GM08714 (cell line): ENCODE measurements at regions not wholly inside any gene's neighbourhood (a gene's known extent, or its start where the extent isn't known, plus 50 kb on each side); places are given as distances from the start of the nearest gene placed in this dataset.

Experiments used
- H3K4me3 ChIP-seq: fragments of 200-500 bp; sonication (Bioruptor generic); 2 replicates; pipeline ENCODE4 v1.5.1; 2014; ENCODE audit warnings: mild to moderate bottlenecking, low read length, inconsistent platforms
- ZNF274 ChIP-seq: IDR thresholded peaks from 2 replicates; pipeline ENCODE4 v1.6.1; 2012; ENCODE audit warnings: mild to moderate bottlenecking, low read depth, low read length

DNA sequence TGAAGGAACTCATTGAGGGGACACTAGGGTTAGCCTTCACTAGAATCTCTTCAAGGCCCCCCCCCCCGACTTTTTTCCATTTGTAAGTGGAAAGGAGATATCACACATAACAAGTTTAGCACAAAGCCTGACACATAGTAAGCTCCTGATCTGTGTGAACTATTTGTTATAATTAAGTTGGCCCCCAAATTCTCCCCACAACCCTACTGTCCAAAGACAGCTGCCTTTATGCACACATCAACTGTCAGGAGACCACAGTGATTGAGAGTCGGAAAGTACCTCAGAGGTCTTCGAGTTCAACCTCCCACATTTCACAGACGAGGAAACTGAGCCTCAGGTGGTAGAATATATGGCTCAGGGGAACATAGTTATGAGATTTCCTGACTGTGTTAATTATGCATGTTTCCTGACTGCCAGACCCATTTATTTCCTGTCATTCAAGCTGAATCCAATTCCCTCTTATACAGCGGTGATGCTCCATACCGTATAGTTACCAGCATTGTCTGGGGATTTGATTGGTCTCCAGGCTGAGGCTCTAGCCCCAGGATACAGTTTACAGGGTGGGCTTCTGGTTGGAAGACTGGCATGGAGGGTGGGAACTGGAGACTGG lies 227.4 kb upstream of the CMC1 start:
- H3K4me3 ChIP-seq = no peak overlapping the region
- TF ChIP-seq ZNF274 = no peak

DNA sequence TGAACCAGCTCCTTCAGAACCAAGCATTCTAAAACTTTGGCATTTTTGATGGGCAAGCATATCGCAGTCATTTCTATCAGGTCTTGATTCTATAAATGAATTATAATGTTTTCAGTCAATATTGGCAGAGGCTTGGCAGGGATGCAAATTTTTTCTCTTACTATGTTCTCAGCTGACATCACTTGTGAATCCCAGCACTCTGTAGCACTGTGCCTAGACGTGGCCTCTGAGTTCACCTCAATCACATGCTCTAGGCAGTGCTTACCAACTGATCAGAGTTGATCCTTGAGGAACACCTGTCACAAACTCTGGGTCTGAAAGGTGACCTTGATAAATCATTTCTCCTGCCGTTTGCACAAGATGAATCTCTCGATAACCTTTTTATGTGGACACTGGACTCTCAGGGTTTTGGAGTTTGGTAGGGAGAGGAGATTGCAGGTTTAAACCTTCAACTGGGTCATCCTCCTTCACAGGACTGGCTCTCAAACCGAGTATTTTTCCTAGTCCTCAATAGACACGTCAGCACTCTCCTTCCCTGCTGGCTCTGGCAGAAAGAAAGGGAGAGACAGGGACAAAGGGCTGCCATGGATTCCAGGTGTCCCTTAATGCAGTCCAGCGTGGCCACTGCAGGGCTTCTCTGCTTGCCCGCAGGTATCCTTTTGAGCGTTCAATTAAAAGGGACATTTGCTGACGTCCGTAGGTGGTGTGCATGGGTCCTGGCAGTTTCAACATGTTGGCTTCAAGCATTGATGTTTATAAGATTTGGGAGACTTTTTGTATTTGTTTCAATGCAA lies 222.3 kb upstream of the CMC1 start:
- TF ChIP-seq ZNF274 = no peak
- no peak overlapping the region for H3K4me3 ChIP-seq

DNA sequence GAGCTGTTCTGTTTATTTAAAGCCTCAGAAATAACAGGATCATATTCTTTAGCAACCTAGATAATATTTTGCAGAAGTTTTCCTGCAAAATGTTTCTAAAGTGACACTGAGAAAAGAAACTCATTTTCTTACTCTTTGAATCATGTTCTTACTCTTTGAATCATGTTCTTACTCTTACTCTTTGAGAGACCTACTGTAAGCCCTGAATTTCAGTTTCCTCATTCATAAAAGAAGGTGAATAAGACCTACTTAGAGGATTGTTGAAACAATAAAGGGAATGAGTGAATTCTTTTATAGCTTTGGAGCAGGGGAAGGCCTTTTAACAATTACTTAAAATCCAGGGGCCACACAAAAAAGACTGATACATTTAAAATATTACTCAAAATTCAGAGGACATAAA lies 221.7 kb upstream of the CMC1 start:
- H3K4me3 ChIP-seq = no peak overlapping the region
- no peak for TF ChIP-seq ZNF274

DNA sequence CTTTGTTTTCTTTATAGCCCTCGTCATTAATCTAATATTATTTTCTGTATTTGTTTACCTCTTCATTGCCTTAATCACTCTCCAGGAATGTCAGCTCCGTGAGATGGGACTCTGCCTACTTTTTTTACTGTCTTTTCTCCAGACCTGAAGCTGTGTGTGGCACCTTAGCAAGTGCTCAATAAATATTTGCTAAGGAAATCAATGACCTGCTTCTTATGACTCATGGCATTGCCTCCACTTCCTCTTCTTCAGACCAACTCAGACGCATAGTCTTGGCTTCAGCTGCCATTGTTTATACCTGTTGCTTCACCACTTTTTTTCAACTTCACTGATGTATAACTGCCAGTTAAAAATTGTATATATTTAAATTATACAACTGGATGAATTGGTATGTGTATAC lies 218.5 kb upstream of the CMC1 start:
- no peak for TF ChIP-seq ZNF274
- no peak overlapping the region for H3K4me3 ChIP-seq

DNA sequence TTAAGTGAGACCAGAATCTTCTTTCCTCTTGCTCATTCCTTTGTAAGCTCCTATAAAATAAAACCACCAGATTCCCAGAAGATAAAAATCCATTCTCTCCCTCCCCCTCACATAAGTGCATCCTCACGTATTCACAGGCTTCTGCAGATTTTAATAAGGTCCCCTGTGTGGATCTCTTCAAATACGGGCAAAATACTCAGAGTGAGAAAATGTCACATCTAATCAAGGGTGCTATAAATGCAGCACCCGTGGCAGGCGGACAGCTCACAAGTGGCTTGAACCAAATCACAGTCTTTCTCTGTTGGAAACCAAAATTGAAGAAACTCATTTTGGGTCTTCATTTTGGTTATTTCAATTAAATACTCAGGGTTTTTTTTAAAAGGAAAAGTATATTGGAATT lies 212.9 kb upstream of the CMC1 start:
- no peak overlapping the region for H3K4me3 ChIP-seq
- TF ChIP-seq ZNF274 = no peak

DNA sequence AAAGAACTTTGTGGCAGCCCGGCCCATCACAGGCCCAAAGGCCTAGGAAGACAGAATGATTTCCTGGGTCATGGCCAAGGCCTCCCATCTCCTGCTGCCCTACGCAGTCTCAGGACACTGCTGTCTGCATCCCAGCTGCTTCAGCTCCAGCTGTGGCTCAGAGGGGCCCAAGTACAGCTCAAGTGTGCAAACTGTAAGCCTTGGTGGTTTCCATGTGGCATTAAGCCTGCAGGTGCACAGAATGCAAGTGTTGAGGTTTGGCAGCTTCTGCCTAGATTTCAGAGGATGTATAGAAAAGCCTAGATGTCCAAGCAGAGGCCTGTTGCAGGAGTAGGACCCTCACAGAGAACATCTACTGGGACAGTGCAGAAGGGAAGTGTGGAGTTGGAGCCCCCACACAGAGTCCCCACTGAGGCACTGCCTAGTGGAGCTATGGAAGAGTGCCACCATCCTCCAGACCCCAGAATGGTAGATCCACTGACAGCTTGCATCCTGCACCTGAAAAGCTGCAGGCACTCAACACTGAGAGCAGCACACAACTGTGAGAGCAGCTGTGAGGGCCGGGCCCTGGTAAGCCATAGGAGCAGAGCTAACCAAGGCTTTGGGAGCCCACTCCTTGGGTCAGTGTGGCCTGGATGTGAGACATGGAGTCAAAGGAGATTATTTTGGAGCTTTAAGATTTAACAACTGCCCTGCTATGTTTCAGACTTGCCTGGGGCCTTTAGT lies 208.2 kb upstream of the CMC1 start:
- no peak for TF ChIP-seq ZNF274

DNA sequence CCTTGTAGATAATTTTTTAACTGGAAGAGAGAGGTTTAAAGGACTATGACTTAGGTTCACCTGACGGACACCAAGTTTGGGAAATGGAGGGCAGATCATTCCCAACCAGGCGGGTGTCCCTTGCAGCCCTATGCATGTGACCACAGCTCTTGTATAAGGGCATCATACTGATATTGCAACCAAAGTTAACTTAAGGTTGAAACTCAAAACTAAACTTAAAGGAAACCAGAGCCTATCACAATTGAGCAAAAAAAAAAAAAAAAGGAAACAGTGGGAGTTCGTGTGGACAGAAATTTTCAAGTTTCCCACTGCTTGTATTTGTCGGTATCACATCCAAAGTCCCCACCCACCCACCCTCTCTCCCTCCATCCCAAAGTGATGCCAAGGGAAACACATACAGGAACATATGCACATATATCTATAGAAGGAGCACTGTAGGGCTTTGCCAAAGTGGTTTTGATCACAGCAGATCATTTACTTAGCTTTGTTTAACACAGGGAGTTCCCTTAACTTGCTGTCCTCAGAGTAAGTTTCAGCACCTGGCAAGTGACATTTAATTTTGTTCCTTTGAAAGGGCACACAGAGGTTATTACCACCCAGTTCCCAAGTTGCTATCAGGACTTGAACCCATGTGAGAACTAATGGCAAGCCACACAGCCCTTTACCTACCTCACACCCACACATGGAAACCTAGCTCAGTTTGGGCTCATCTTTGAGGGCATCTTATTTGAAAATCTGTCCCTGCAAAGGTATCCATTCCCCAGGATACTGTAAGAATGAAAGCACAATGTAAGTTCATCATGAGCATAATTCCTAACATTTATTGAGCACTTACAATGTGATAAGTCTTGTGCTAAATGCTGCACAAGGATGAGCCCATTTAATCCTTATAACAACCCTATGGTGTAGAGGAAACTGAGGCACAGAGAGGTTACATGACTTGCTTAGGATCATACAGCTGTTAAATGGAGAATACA lies 204.5 kb upstream of the CMC1 start:
- H3K4me3 ChIP-seq = no peak overlapping the region
- TF ChIP-seq ZNF274 = no peak

More for the DNA sequence above, 208.2 kb upstream of the CMC1 start:
- H3K4me3 ChIP-seq = no peak overlapping the region

DNA sequence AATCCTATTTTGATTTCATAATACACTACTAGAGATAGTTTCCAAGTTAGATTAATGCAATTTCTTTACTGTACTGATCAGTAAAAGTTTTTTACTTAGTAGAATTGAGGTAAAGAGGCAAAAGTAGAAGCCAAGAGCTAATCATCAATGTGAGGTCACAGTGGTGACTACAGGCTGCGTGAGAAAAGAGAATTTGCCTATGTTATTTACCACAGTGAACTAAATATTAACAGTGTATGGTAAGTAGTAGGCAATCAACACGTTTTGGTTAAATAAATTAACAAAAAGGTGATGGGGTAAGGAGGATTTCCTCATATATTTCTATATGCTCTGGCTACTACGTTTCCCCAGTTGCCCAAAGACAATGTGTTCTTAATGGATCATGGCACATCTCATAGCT lies 202.2 kb upstream of the CMC1 start:
- H3K4me3 ChIP-seq = no peak overlapping the region
- TF ChIP-seq ZNF274 = no peak

DNA sequence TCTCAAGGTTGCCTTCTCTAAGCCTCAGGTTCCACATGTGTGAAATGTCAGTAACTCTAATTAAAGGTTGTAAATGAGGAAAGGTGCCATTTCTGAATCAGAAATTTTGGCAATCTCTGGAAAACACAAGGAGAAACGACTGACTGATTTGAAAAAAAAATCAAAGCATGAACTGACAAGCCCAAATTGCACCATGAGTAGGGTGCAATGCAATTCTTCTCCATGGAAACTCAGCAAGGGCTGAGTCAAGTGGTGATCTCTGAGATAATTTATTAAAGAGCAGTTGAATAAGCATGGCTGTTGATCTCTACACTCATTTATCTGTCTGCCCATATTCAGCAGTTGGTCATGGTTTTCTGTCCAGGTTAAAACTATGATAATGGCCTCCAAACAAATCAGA lies 201.6 kb upstream of the CMC1 start:
- no peak for TF ChIP-seq ZNF274
- no peak overlapping the region for H3K4me3 ChIP-seq

DNA sequence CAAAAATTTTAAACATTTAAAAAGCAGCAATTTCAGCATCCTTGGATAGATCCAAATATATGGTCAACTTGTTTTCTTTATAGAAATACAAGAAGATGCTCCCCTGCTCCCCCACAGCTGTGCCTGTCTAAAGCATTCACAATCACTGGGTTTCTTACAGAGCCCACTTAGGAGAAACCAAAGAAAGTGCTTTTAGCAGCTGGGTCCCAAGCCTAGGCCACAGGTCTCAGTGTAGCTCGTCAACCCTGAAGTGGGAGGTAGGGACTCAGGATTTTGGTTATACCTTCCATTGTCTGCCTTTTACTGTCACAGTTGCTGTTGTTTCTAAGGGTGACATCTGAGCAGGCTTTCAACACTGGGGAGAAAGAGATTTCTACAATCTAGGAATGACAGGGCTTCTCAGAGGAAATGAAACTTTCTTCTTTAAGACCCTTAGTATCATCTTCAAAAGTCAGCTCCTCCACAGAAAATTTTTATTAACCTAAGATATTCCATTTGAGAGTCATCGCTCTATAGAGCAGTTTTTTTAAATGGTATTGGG lies 199.3 kb upstream of the CMC1 start:
- H3K4me3 ChIP-seq = no peak overlapping the region
- TF ChIP-seq ZNF274 = no peak

DNA sequence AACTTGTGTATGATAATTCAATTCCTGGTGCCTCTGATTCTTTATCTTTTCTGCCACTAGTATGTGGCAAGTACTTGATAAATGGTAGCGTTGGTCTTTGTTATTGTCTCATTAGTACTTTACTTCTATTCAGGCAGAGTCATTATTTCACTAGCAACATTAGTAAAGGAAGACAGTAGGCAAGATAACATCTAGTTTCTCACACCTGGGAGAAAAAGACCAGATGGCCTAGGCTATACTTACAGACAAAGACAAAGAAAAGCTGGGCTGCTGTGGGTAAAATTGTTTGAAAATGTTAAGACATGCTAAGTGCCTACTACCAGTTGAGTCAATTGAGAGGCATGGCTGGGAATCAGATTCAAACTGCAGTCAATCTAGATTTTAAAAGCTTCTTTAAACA lies 198.7 kb upstream of the CMC1 start:
- H3K4me3 ChIP-seq = no peak overlapping the region

DNA sequence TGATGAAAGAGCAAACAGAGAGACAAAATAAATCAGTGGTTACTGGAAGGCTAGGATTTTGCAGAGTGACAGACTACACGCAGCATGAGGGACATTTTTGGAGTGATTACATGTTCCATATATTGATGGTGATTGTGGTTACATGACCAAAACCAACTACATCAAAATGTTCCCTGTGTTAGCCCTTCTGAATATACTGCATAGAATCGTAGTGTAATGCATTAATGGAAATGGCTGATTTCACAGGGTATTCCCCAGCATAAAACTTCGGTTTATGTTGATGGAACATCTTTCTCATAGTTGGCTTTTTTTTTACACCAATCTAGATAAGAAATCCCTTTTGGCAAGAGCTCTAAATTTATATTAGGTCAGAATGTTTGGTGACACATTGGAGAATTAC lies 191.3 kb upstream of the CMC1 start:
- TF ChIP-seq ZNF274 = no peak

More for the DNA sequence above, 198.7 kb upstream of the CMC1 start:
- no peak for TF ChIP-seq ZNF274

DNA sequence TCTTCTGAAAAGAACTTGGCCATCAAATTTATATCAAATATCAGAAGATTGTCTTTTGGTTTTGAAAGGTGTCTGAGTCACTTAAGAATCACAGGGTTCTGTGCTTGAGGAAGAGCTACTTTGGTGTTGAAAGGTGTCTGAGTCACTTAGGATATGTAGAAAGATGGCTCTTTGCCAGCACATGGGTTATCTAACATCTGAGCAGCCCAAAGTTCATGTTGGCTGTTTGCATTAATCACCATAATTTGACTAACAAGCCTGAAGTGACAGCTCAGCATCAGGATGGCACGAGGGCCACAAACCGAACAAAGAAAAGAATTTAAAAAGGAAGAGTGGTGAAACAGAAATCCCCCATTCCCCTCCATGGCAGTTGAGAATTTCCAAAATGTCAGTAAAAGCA lies 190.5 kb upstream of the CMC1 start:
- no peak overlapping the region for H3K4me3 ChIP-seq
- no peak for TF ChIP-seq ZNF274

More for the DNA sequence above, 191.3 kb upstream of the CMC1 start:
- H3K4me3 ChIP-seq = no peak overlapping the region

DNA sequence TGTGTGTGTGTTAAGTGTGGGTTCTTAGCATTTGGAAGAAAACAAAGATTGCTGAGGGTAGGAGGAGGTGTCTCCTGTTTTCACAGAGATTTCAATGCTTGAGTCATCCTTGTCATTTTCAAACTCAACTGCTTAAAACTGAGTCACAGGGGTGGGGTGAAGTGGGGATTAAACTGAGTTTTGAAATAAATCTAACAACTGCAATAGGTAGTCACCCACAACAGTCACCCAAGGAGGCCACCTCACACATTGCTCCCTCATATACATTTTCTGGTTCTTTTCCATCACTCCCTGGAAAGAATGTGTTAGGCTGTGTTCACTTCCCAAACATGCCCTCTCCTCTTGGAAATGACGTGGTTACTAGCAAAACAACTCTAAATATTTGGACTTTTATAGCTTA lies 187.7 kb upstream of the CMC1 start:
- TF ChIP-seq ZNF274 = no peak
- H3K4me3 ChIP-seq = no peak overlapping the region
